ENCODE measurements at regions not wholly inside any gene's neighbourhood (a gene's known extent, or its start where the extent isn't known, plus 50 kb on each side); places are given as distances from the start of the nearest gene placed in this dataset.

- TF ChIP-seq ZNF444 (CRISPR knock-in tag; IDR thresholded peaks at IDR 0.05) (no peak), TEAD2 (tag; IDR thresholded peaks at IDR 0.05) (no peak; the same call in 1 of the 2 replicates), RNF219 (CRISPR knock-in tag; IDR thresholded peaks at IDR 0.05) (no peak), CREB3 (tag; conservative IDR thresholded peaks at IDR 0.05; ENCODE audit: low read depth) (peak; percentile 95), ZNF76 (CRISPR knock-in tag; IDR thresholded peaks at IDR 0.05; ENCODE audit: borderline replicate concordance) (no peak), TBP (optimal IDR thresholded peaks at IDR 0.05; ENCODE audit: low read depth, low read length) (peak; percentile 43), ARID3A (IDR thresholded peaks at IDR 0.05; ENCODE audit: borderline replicate concordance, low read depth, low read length) (peak; percentile 60; the same call in 1 of the 2 replicates), PRDM10 (IDR thresholded peaks at IDR 0.05; ENCODE audit: partially characterized antibody) (peak; percentile 37), NR2F6 (CRISPR knock-in tag; IDR thresholded peaks at IDR 0.05) (no peak), ZC3H8 (IDR thresholded peaks at IDR 0.05) (no peak), CREM (IDR thresholded peaks at IDR 0.05; ENCODE audit: low read depth) (peak; percentile 73), JUN (IDR thresholded peaks at IDR 0.05; ENCODE audit: borderline replicate concordance, low read depth, low read length) (peak; percentile 93; the same call in 1 of the 2 replicates), JUN (CRISPR knock-in tag; IDR thresholded peaks at IDR 0.05; ENCODE audit: borderline replicate concordance) (0 out of 2 replicates have a peak, but pooled peaks have one; percentile 58), FOSL1 (tag; conservative IDR thresholded peaks at IDR 0.05) (peak; percentile 97), BMI1 (IDR thresholded peaks at IDR 0.05; ENCODE audit: low read length) (no peak), NR1H2 (CRISPR knock-in tag; IDR thresholded peaks at IDR 0.05) (no peak), RAD21 (CRISPR knock-in tag; conservative IDR thresholded peaks at IDR 0.05 in 1 of 2, IDR thresholded peaks at IDR 0.05 in 1 of 2) (no peak; a peak in 1 of 4 replicates), MAFF (IDR thresholded peaks at IDR 0.05; ENCODE audit: low read length) (peak; percentile 68), HCFC1 (IDR thresholded peaks at IDR 0.05; ENCODE audit: low read depth, low read length) (no peak), ZNF24 (IDR thresholded peaks at IDR 0.05) (no peak)
Measured at GRCh38 chr5:68423154-68423811, 207.7 kb downstream of the PIK3R1 start (continued).

All from K562 (cell line).